ENCODE measurements at regions not wholly inside any gene's neighbourhood (a gene's known extent, or its start where the extent isn't known, plus 50 kb on each side); places are given as distances from the start of the nearest gene placed in this dataset.

- TF ChIP-seq CTCF (IDR thresholded peaks at IDR 0.05) (no peak), POLR2AphosphoS5 (IDR thresholded peaks at IDR 0.05) (no peak), POLR2A (IDR thresholded peaks at IDR 0.05) (no peak)
Measured at GRCh38 chr3:30457081-30457480, 149.3 kb upstream of the TGFBR2 start.
